Panc1 (cell line): ENCODE measurements at regions not wholly inside any gene's neighbourhood (a gene's known extent, or its start where the extent isn't known, plus 50 kb on each side); places are given as distances from the start of the nearest gene placed in this dataset.

Experiments
- CTCF ChIP-seq: fragments of 450-650 bp; IDR thresholded peaks from 2 replicates; pipeline ENCODE4 v1.5.1; 2017; ENCODE audit warnings: mild to moderate bottlenecking
- SIN3A ChIP-seq: IDR thresholded peaks from 2 replicates; pipeline ENCODE4 v1.6.1; 2012; ENCODE audit warnings: low read depth, mild to moderate bottlenecking, low read length, moderate library complexity, borderline replicate concordance; ENCODE audit not compliant: insufficient read depth

GRCh38 chr4:177505171-177505615, 63.0 kb upstream of the AGA start:
- TF ChIP-seq CTCF (no peak; the same call in 1 of the 2 replicates), SIN3A (no peak)
